HCT116 (cell line): ENCODE measurements at regions not wholly inside any gene's neighbourhood (a gene's known extent, or its start where the extent isn't known, plus 50 kb on each side); places are given as distances from the start of the nearest gene placed in this dataset.

Source experiments
- ATAC-seq: fragments of 200-7000 bp; cut with Tn5 transposase; 2 replicates; pipeline ENCODE4 v1.9.1; 2020; ENCODE audit warnings: mild to moderate bottlenecking, moderate library complexity
- BruUV-seq: library from RNA; stranded (reverse); fragments of 400-500 nt; replicated peaks from 2 replicates; lab custom pipeline; 2021; lab: Mats Ljungman, UMichigan
- CTCF ChIA-PET: fragments of 300-600 bp; sonication (Branson Sonifier 250); formaldehyde crosslinking; loops from one replicate; lab custom pipeline; 2021; ENCODE audit warnings: antibody characterized with exemption; lab: Charles Lee
- POLR2A ChIA-PET: fragments of 300-600, 350-600 bp; sonication (Branson Sonifier 250); formaldehyde crosslinking; loops from one replicate; lab custom pipeline; 2021; ENCODE audit warnings: antibody characterized with exemption; lab: Charles Lee
- RAD21 ChIA-PET, 2 experiments: fragments of 300-600 bp; sonication (Branson Sonifier 250); formaldehyde crosslinking; loops; one replicate each; lab custom pipeline; 2023; ENCODE audit warnings: low total read pairs in 2 of 2; ENCODE audit not compliant: uncharacterized antibody in 2 of 2, unreplicated experiment in 2 of 2, low non-redundant PET in 1 of 2; lab: Charles Lee
- DNase-seq: peaks from one replicate; pipeline ENCODE4 v3.0.0-alpha.2; 2010; ENCODE audit warnings: low read depth, low spot score
- H2AFZ ChIP-seq: fragments of 200-600 bp; shearing (Covaris generic), sonication (generic); 2 replicates; pipeline ENCODE4 v1.6.1; 2017; ENCODE audit warnings: low read depth, mixed run types, mixed read lengths, antibody characterized with exemption, low read length; ENCODE audit not compliant: poor library complexity, severe bottlenecking
- H3K27ac ChIP-seq: 2 replicates; pipeline ENCODE4 v1.5.1; 2012; ENCODE audit warnings: low read depth, low read length
- H3K27me3 ChIP-seq: fragments of 200-600 bp; sonication (generic); 2 replicates; pipeline ENCODE4 v1.6.1; 2016; ENCODE audit warnings: mixed run types, low read length, mixed read lengths; ENCODE audit not compliant: insufficient read depth
- H3K36me3 ChIP-seq, 2 experiments: fragments of 200-500 bp in 1 of 2; fragments of 200-600 bp in 1 of 2; sonication (Bioruptor generic) in 1 of 2; sonication (generic) in 1 of 2; 2 replicates each; pipeline versions ENCODE4 v1.5.1 to v1.6.1; 2014 to 2016; ENCODE audit warnings: low read length in 2 of 2, inconsistent platforms in 1 of 2, mixed read lengths in 1 of 2, mixed run types in 1 of 2; ENCODE audit not compliant: insufficient read depth in 2 of 2, control insufficient read depth in 1 of 2
- H3K4me1 ChIP-seq, 2 experiments: fragments of 200-600 bp in 1 of 2; sonication (generic) in 1 of 2; 2 replicates each; pipeline versions ENCODE4 v1.5.1 to v1.6.1; 2012 to 2017; ENCODE audit warnings: low read length in 2 of 2, inconsistent platforms in 1 of 2, mild to moderate bottlenecking in 1 of 2, mixed read lengths in 1 of 2, mixed run types in 1 of 2, moderate library complexity in 1 of 2; ENCODE audit not compliant: insufficient read depth in 2 of 2, control insufficient read depth in 1 of 2
- H3K4me2 ChIP-seq: fragments of 200-600 bp; sonication (generic); 2 replicates; pipeline ENCODE4 v1.6.1; 2017; ENCODE audit warnings: mixed run types, low read length, mixed read lengths
- H3K4me3 ChIP-seq, 2 experiments: fragments of 200-600 bp in 1 of 2; sonication (generic) in 1 of 2; replicated peaks in 1 of 2; 2 replicates each; pipeline ENCODE4 v1.5.1; 2011 to 2016; ENCODE audit warnings: low read length in 2 of 2, control low read depth in 1 of 2, low read depth in 1 of 2, mild to moderate bottlenecking in 1 of 2, mixed read lengths in 1 of 2, mixed run types in 1 of 2
- H3K79me2 ChIP-seq: fragments of 200-600 bp; sonication (generic); 2 replicates; pipeline ENCODE4 v1.6.1; 2017; ENCODE audit warnings: mild to moderate bottlenecking, mixed run types, low read length, moderate library complexity, mixed read lengths; ENCODE audit not compliant: insufficient read depth
- H3K9ac ChIP-seq: fragments of 200-600 bp; sonication (generic); 2 replicates; pipeline ENCODE4 v1.6.1; 2016; ENCODE audit warnings: low read length, mixed read lengths
- H3K9me2 ChIP-seq: fragments of 200-600 bp; sonication (generic), shearing (Covaris generic); 2 replicates; pipeline ENCODE4 v1.6.1; 2017; ENCODE audit warnings: mixed run types, mild to moderate bottlenecking, moderate library complexity; ENCODE audit not compliant: insufficient read depth
- H3K9me3 ChIP-seq, 2 experiments: fragments of 200-500 bp in 1 of 2; fragments of 200-600 bp in 1 of 2; sonication (Bioruptor generic) in 1 of 2; sonication (generic) in 1 of 2; 2 replicates each; pipeline ENCODE4 v1.6.1; 2014 to 2017; ENCODE audit warnings: low read length in 2 of 2, mixed read lengths in 2 of 2, inconsistent platforms in 1 of 2, low read depth in 1 of 2, mild to moderate bottlenecking in 1 of 2, mixed run types in 1 of 2, moderate library complexity in 1 of 2; ENCODE audit not compliant: control insufficient read depth in 1 of 2, insufficient read depth in 1 of 2
- H4K20me1 ChIP-seq: fragments of 200-600 bp; sonication (generic), shearing (Covaris generic); 2 replicates; pipeline ENCODE4 v1.6.1; 2017; ENCODE audit warnings: mixed run types, mild to moderate bottlenecking, moderate library complexity; ENCODE audit not compliant: insufficient read depth
- CBX3 ChIP-seq: IDR thresholded peaks from 2 replicates; pipeline ENCODE4 v1.6.1; 2012; ENCODE audit warnings: low read depth
- CEBPB ChIP-seq: IDR thresholded peaks from 2 replicates; pipeline ENCODE4 v1.6.1; 2012; ENCODE audit warnings: low read depth
- CTCF ChIP-seq, 3 experiments: fragments of 200-600 bp in 1 of 3; sonication (generic) in 1 of 3; IDR thresholded peaks in 2 of 3; conservative IDR thresholded peaks in 1 of 3; 2 replicates each; pipeline ENCODE4 v1.5.1; 2012 to 2017; ENCODE audit warnings: low read depth in 2 of 3, low read length in 2 of 3, antibody characterized with exemption in 1 of 3, borderline replicate concordance in 1 of 3, control low read depth in 1 of 3, mild to moderate bottlenecking in 1 of 3, mixed read lengths in 1 of 3, mixed run types in 1 of 3, moderate library complexity in 1 of 3; ENCODE audit not compliant: insufficient read depth in 1 of 3
- EGR1 ChIP-seq: IDR thresholded peaks from 2 replicates; pipeline ENCODE4 v1.6.1; 2012; ENCODE audit warnings: low read depth
- EZH2 ChIP-seq: fragments of 200-600 bp; sonication (generic); IDR thresholded peaks from 2 replicates; pipeline ENCODE4 v1.6.1; 2017; ENCODE audit warnings: antibody characterized with exemption, mixed run types
- EZH2phosphoT487 ChIP-seq: fragments of 200-600 bp; IDR thresholded peaks from 2 replicates; pipeline ENCODE4 v1.6.1; 2018; ENCODE audit warnings: antibody characterized with exemption, borderline replicate concordance
- FOSL1 ChIP-seq: IDR thresholded peaks from 2 replicates; pipeline ENCODE4 v1.6.1; 2012; ENCODE audit warnings: low read depth
- JUND ChIP-seq: IDR thresholded peaks from 2 replicates; pipeline ENCODE4 v1.6.1; 2012
- MAX ChIP-seq: IDR thresholded peaks from 2 replicates; pipeline ENCODE4 v1.6.1; 2012
- POLR2A ChIP-seq: IDR thresholded peaks from 2 replicates; pipeline ENCODE4 v1.7.0; 2011; ENCODE audit warnings: borderline replicate concordance; ENCODE audit not compliant: insufficient read depth, insufficient read length; ENCODE audit errors: extremely low read depth
- POLR2AphosphoS5 ChIP-seq: IDR thresholded peaks from 2 replicates; pipeline ENCODE4 v1.6.1; 2011; ENCODE audit warnings: mild to moderate bottlenecking, low read depth, low read length, moderate library complexity
- RAD21 ChIP-seq: IDR thresholded peaks from 2 replicates; pipeline ENCODE4 v1.6.1; 2012; ENCODE audit warnings: low read depth, mild to moderate bottlenecking
- SIN3A ChIP-seq: IDR thresholded peaks from 2 replicates; pipeline ENCODE4 v1.6.1; 2012; ENCODE audit warnings: low read depth
- SP1 ChIP-seq: IDR thresholded peaks from 2 replicates; pipeline ENCODE4 v1.6.1; 2012; ENCODE audit warnings: low read depth
- SRF ChIP-seq: IDR thresholded peaks from 2 replicates; pipeline ENCODE4 v1.6.1; 2012; ENCODE audit warnings: low read depth
- TCF7L2 ChIP-seq: IDR thresholded peaks from 2 replicates; pipeline ENCODE4 v1.7.0; 2011; ENCODE audit warnings: borderline replicate concordance, inconsistent platforms; ENCODE audit not compliant: insufficient read depth, insufficient read length; ENCODE audit errors: extremely low read depth
- YY1 ChIP-seq: IDR thresholded peaks from 2 replicates; pipeline ENCODE4 v1.6.1; 2011; ENCODE audit warnings: low read length, low read depth, moderate library complexity, mild to moderate bottlenecking; ENCODE audit not compliant: insufficient replicate concordance; ENCODE audit errors: extremely low read depth
- ZNF274 ChIP-seq: fragments of 200-500 bp; sonication (Bioruptor generic); IDR thresholded peaks from 2 replicates; pipeline ENCODE4 v1.6.1; 2014; ENCODE audit warnings: mild to moderate bottlenecking, low read depth, low read length, inconsistent platforms
- intact Hi-C: fragments of 100-400 bp; cut with micrococcal nuclease; formaldehyde crosslinking; loops from 2 replicates; pipeline ENCODE4 v1.10.0; 2022
- TF ChIP-seq, protein P1 (sequence below): IDR thresholded peaks from 2 replicates; pipeline ENCODE4 v1.6.1; 2012
- TF ChIP-seq, protein P2 (sequence below): IDR thresholded peaks from 2 replicates; pipeline ENCODE4 v1.6.1; 2011; ENCODE audit warnings: mild to moderate bottlenecking, low read length, moderate library complexity; ENCODE audit not compliant: insufficient replicate concordance; ENCODE audit errors: extremely low read depth

GRCh38 chr3:181403876-181404660 is 307.7 kb upstream of the SOX2 start:
- Histone ChIP-seq H3K9ac (no peak overlapping the region), H3K27ac (no peak overlapping the region), H3K4me2 (no peak overlapping the region), H3K79me2 (no peaks in the 10 kb centered on the region), H3K4me1 (no peaks in the 10 kb centered on the region), H3K9me2 (no peaks in the 10 kb centered on the region), H3K27me3 (peaks cover 16% of the 10 kb centered on the region), H4K20me1 (no peaks in the 10 kb centered on the region), H3K36me3 (no peaks in the 10 kb centered on the region), H3K4me3 (no peak overlapping the region), H2AFZ (no peak overlapping the region), H3K9me3 (no peaks in the 10 kb centered on the region)
- ATAC-seq = no peak
- intact Hi-C loops = no loop called here
- CTCF ChIA-PET = no interaction called here
- POLR2A ChIA-PET = no interaction called here
- no TSS peak for BruUV-seq
- TF ChIP-seq RAD21 (no peak), SIN3A (no peak), POLR2AphosphoS5 (no peak), YY1 (no peak), SRF (no peak), EGR1 (no peak), CTCF (IDR thresholded peaks at IDR 0.05 in 2 of 3, conservative IDR thresholded peaks at IDR 0.05 in 1 of 3; ENCODE audit: borderline replicate concordance in 1 of 3, insufficient read depth in 1 of 3, low read depth in 2 of 3, low read length in 2 of 3) (no peak), TCF7L2 (no peak), SP1 (no peak), ZNF274 (no peak), CBX3 (no peak), CEBPB (no peak), JUND (no peak), EZH2phosphoT487 (no peak), POLR2A (no peak), FOSL1 (no peak), EZH2 (no peak), MAX (no peak)
- TF ChIP-seq, protein P1, sequence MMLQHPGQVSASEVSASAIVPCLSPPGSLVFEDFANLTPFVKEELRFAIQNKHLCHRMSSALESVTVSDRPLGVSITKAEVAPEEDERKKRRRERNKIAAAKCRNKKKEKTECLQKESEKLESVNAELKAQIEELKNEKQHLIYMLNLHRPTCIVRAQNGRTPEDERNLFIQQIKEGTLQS = no peak
- TF ChIP-seq, protein P2, sequence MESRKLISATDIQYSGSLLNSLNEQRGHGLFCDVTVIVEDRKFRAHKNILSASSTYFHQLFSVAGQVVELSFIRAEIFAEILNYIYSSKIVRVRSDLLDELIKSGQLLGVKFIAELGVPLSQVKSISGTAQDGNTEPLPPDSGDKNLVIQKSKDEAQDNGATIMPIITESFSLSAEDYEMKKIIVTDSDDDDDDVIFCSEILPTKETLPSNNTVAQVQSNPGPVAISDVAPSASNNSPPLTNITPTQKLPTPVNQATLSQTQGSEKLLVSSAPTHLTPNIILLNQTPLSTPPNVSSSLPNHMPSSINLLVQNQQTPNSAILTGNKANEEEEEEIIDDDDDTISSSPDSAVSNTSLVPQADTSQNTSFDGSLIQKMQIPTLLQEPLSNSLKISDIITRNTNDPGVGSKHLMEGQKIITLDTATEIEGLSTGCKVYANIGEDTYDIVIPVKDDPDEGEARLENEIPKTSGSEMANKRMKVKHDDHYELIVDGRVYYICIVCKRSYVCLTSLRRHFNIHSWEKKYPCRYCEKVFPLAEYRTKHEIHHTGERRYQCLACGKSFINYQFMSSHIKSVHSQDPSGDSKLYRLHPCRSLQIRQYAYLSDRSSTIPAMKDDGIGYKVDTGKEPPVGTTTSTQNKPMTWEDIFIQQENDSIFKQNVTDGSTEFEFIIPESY = no peak
- no peak for DNase-seq
- RAD21 ChIA-PET = no interaction called here
